MCF 10A (cell line): ENCODE measurements at regions not wholly inside any gene's neighbourhood (a gene's known extent, or its start where the extent isn't known, plus 50 kb on each side); places are given as distances from the start of the nearest gene placed in this dataset.

Experiments
- BruUV-seq: library from RNA; stranded (reverse); fragments of 400-500 nt; replicated peaks from 2 replicates; lab custom pipeline; 2021; lab: Mats Ljungman, UMichigan
- CTCF ChIA-PET: fragments of 300-600 bp; sonication (Branson Sonifier 250); formaldehyde crosslinking; extraction: SDS; loops from one replicate; lab custom pipeline; 2021; ENCODE audit warnings: antibody characterized with exemption, inconsistent platforms; lab: Yijun Ruan, JAX
- POLR2A ChIA-PET: fragments of 300-600, 350-650 bp; sonication (Branson Sonifier 250); formaldehyde crosslinking; extraction: SDS; loops from one replicate; lab custom pipeline; 2020; ENCODE audit warnings: antibody characterized with exemption, inconsistent platforms; lab: Yijun Ruan, JAX
- DNase-seq: peaks from one replicate; pipeline ENCODE4 v3.0.0-alpha.2; 2018; ENCODE audit not compliant: unreplicated experiment
- H3K27ac Mint-ChIP-seq: one replicate; pipeline ENCODE4 v1.8.0; 2022; ENCODE audit warnings: mild to moderate bottlenecking, low read depth, mixed read lengths; ENCODE audit not compliant: unreplicated experiment
- H3K27me3 Mint-ChIP-seq: one replicate; pipeline ENCODE4 v1.8.0; 2022; ENCODE audit warnings: mixed read lengths; ENCODE audit not compliant: insufficient read depth, unreplicated experiment
- H3K36me3 Mint-ChIP-seq: one replicate; pipeline ENCODE4 v1.8.0; 2022; ENCODE audit warnings: mild to moderate bottlenecking, moderate library complexity, mixed read lengths; ENCODE audit not compliant: insufficient read depth, unreplicated experiment
- H3K4me1 Mint-ChIP-seq: one replicate; pipeline ENCODE4 v1.8.0; 2022; ENCODE audit warnings: mixed read lengths; ENCODE audit not compliant: insufficient read depth, unreplicated experiment
- H3K4me3 Mint-ChIP-seq: one replicate; pipeline ENCODE4 v1.8.0; 2022; ENCODE audit warnings: mild to moderate bottlenecking, moderate library complexity, mixed read lengths; ENCODE audit not compliant: unreplicated experiment
- H3K9me3 Mint-ChIP-seq: one replicate; pipeline ENCODE4 v1.8.0; 2022; ENCODE audit warnings: mixed read lengths; ENCODE audit not compliant: unreplicated experiment
- CTCF ChIP-seq: fragments of 200-600 bp; IDR thresholded peaks from one replicate; pipeline ENCODE4 v1.8.0; 2022; ENCODE audit warnings: antibody characterized with exemption, mild to moderate bottlenecking; ENCODE audit not compliant: unreplicated experiment
- intact Hi-C: fragments of 100-400 bp; cut with micrococcal nuclease; formaldehyde crosslinking; loops from 2 replicates; pipeline ENCODE4 v1.14.1; 2022

GRCh38 chr17:77479372-77480198 lies 338.8 kb downstream of the SEC14L1 start:
- peaks cover 27% of the 10 kb centered on the region for H3K36me3 Mint-ChIP-seq
- intact Hi-C loops, result loop anchor here (5.0 kb wide), 1 partner anchor 147 kb away; no protein-coding TSS in a partner anchor
- TF ChIP-seq CTCF, result no peak
- ChIA-PET CTCF (interaction anchor here (1.0 to 2.1 kb wide), 2 partner anchors 16 to 50 kb away, joined by 4 to 5 read pairs; no protein-coding TSS in a partner anchor), POLR2A (interaction anchor here (2.1 kb wide), 1 partner anchor 50 kb away, joined by 12 read pairs; no protein-coding TSS in a partner anchor)
- no TSS peak for BruUV-seq
- no peaks in the 10 kb centered on the region for H3K27me3 Mint-ChIP-seq
- peak overlapping the region; percentile 37 for H3K27ac Mint-ChIP-seq
- H3K4me1 Mint-ChIP-seq, result peaks cover 32% of the 10 kb centered on the region
- no peak for DNase-seq
- no peaks in the 10 kb centered on the region for H3K9me3 Mint-ChIP-seq
- no peak overlapping the region for H3K4me3 Mint-ChIP-seq

DNA sequence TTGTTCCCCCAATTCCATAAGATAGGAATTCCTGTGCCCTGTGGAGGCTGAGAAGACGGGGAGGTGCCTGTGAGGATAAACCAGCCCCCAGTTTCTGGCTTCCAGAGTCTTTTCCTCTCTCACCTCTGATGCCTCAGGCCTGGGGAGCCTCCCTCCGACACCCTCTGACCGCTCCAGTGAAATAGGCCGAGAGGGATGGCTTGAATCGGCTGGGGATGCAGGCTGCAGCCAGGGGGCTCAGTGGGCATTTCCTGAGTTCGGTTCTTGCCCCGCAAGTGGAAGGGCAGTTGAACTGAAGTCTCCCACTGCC lies 339.4 kb downstream of the SEC14L1 start:
- Mint-ChIP-seq H3K27me3 (no peaks in the 10 kb centered on the region), H3K9me3 (no peaks in the 10 kb centered on the region), H3K4me3 (no peak overlapping the region), H3K36me3 (peaks cover 22% of the 10 kb centered on the region), H3K27ac (no peak overlapping the region), H3K4me1 (peaks cover 26% of the 10 kb centered on the region)
- no TSS peak for BruUV-seq
- ChIA-PET CTCF (no interaction called here), POLR2A (no interaction called here)
- intact Hi-C loops, result no loop called here
- no peak for TF ChIP-seq CTCF
- DNase-seq, result no peak

DNA sequence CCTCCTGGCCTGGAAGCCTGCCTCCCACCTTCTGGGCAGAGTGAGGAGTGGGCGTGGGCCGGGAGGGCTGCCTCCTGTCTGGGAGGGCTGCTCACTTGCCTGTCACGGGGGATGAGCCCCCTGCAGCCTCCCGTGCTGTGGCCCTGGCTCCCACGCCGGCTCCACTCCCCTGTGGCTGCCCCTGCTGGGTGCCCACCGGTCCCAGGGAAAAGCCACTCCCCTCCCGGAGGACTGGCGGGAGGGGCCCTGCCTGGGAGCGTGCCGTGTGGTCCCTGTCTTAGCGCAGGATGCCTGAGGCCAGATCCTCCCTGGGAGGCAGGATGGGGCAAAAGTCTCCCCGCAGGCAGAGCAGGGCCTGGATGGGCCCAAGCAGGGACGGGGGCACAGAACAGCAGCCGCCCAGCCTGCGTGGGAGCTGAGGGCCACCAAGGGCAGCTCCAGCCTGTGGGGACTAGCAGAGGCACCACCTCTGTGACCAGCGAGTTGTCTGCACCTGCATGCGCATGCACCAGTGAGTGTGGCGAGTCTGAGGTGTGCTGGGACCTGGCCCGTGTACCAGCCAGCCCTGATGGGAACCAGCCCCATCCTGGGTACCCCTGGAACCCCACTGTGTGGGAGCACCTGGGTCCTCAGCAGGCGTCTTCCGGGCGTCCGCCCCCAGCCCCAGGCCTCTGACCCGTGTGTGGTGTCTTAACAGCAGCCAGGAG lies 339.9 kb downstream of the SEC14L1 start:
- no peak for TF ChIP-seq CTCF
- peaks cover 21% of the 10 kb centered on the region for H3K4me1 Mint-ChIP-seq
- ChIA-PET POLR2A (interaction anchor here (0.6 kb wide), 1 partner anchor 12 kb away, joined by 4 read pairs; no protein-coding TSS in a partner anchor), CTCF (no interaction called here)
- H3K4me3 Mint-ChIP-seq, result no peak overlapping the region
- no TSS peak for BruUV-seq
- H3K9me3 Mint-ChIP-seq, result no peaks in the 10 kb centered on the region
- H3K27ac Mint-ChIP-seq, result no peak overlapping the region
- no peaks in the 10 kb centered on the region for H3K27me3 Mint-ChIP-seq
- H3K36me3 Mint-ChIP-seq, result peaks cover 16% of the 10 kb centered on the region
- DNase-seq, result no peak
- intact Hi-C loops, result no loop called here
